ENCODE measurements at regions not wholly inside any gene's neighbourhood (a gene's known extent, or its start where the extent isn't known, plus 50 kb on each side); places are given as distances from the start of the nearest gene placed in this dataset.

DNA sequence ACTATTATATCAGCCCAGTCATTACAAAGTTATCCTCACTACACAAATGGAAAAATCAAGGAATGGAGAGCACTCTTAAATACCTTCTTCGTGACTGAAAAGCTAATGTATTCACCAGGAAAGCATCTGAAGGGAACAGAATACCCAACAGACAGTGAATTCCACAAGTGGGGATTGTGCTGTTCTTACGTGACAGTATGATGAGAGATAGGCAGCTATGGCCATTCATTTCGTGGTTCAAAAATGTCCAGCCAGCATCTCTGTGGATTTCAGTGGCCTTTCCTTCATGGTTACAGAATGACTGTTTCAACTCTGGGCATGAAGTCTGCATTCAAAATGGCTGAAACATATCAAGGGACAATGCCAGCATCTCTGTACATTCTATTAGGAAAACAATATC lies 323.8 kb downstream of the PRELID2 start:
- DNase-seq (ENCODE audit: low spot score), result no peak
- Histone ChIP-seq H3K9me2 (ENCODE audit: insufficient read depth) (peaks cover 8% of the 10 kb centered on the region; the same call in 1 of the 2 replicates), H3K79me2 (replicated peaks; ENCODE audit: insufficient read depth) (no peaks in the 10 kb centered on the region), H2AFZ (no peak overlapping the region), H3K4me1 (ENCODE audit: insufficient read depth) (no peaks in the 10 kb centered on the region), H3K27me3 (ENCODE audit: insufficient read depth) (no peaks in the 10 kb centered on the region), H3K27ac (ENCODE audit: low read depth) (no peak overlapping the region), H3K4me3 (no peak overlapping the region), H3F3A (replicated peaks; ENCODE audit: low read depth) (no peaks in the 10 kb centered on the region), H4K20me1 (replicated peaks; ENCODE audit: insufficient read depth) (no peaks in the 10 kb centered on the region), H3K4me2 (no peak overlapping the region), H3K36me3 (ENCODE audit: insufficient read depth) (no peaks in the 10 kb centered on the region)
- Mint-ChIP-seq H3K27me3 (ENCODE audit: insufficient read depth, low read depth, poor library complexity) (peaks cover 3% of the 10 kb centered on the region), H3K4me1 (0 out of 3 replicates have a peak, but pooled peaks cover 3% of the 10 kb centered on the region), H3K27ac (no peak overlapping the region), H3K36me3 (ENCODE audit: low read depth) (no peaks in the 10 kb centered on the region), H3K9me3 (no peaks in the 10 kb centered on the region; the same call in 1 of the 3 replicates), H3K4me3 (no peak overlapping the region)
- no peak for ATAC-seq
- TF ChIP-seq POLR2AphosphoS5 (IDR thresholded peaks at IDR 0.05; ENCODE audit: low read depth) (no peak), STAT1 (IDR thresholded peaks at IDR 0.05; ENCODE audit: unreplicated experiment) (no peak), NANOG (IDR thresholded peaks at IDR 0.05; ENCODE audit: borderline replicate concordance) (no peak), ZNF331 (CRISPR knock-in tag; IDR thresholded peaks at IDR 0.05; ENCODE audit: low read depth) (no peak), JUNB (IDR thresholded peaks at IDR 0.05; ENCODE audit: unreplicated experiment) (no peak), ZNF114 (CRISPR knock-in tag; IDR thresholded peaks at IDR 0.05) (no peak), EZH2phosphoT487 (IDR thresholded peaks at IDR 0.05; ENCODE audit: unreplicated experiment) (no peak), EZH2 (IDR thresholded peaks at IDR 0.05; ENCODE audit: low read depth, unreplicated experiment) (no peak), CREB1 (CRISPR knock-in tag; IDR thresholded peaks at IDR 0.05; ENCODE audit: low read depth) (no peak)
- TF ChIP-seq, protein P1, sequence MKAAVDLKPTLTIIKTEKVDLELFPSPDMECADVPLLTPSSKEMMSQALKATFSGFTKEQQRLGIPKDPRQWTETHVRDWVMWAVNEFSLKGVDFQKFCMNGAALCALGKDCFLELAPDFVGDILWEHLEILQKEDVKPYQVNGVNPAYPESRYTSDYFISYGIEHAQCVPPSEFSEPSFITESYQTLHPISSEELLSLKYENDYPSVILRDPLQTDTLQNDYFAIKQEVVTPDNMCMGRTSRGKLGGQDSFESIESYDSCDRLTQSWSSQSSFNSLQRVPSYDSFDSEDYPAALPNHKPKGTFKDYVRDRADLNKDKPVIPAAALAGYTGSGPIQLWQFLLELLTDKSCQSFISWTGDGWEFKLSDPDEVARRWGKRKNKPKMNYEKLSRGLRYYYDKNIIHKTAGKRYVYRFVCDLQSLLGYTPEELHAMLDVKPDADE (IDR thresholded peaks at IDR 0.05), result no peak
- TF ChIP-seq, protein P2, sequence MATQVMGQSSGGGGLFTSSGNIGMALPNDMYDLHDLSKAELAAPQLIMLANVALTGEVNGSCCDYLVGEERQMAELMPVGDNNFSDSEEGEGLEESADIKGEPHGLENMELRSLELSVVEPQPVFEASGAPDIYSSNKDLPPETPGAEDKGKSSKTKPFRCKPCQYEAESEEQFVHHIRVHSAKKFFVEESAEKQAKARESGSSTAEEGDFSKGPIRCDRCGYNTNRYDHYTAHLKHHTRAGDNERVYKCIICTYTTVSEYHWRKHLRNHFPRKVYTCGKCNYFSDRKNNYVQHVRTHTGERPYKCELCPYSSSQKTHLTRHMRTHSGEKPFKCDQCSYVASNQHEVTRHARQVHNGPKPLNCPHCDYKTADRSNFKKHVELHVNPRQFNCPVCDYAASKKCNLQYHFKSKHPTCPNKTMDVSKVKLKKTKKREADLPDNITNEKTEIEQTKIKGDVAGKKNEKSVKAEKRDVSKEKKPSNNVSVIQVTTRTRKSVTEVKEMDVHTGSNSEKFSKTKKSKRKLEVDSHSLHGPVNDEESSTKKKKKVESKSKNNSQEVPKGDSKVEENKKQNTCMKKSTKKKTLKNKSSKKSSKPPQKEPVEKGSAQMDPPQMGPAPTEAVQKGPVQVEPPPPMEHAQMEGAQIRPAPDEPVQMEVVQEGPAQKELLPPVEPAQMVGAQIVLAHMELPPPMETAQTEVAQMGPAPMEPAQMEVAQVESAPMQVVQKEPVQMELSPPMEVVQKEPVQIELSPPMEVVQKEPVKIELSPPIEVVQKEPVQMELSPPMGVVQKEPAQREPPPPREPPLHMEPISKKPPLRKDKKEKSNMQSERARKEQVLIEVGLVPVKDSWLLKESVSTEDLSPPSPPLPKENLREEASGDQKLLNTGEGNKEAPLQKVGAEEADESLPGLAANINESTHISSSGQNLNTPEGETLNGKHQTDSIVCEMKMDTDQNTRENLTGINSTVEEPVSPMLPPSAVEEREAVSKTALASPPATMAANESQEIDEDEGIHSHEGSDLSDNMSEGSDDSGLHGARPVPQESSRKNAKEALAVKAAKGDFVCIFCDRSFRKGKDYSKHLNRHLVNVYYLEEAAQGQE (IDR thresholded peaks at IDR 0.05; ENCODE audit: unreplicated experiment), result no peak
- TF ChIP-seq, protein P3, sequence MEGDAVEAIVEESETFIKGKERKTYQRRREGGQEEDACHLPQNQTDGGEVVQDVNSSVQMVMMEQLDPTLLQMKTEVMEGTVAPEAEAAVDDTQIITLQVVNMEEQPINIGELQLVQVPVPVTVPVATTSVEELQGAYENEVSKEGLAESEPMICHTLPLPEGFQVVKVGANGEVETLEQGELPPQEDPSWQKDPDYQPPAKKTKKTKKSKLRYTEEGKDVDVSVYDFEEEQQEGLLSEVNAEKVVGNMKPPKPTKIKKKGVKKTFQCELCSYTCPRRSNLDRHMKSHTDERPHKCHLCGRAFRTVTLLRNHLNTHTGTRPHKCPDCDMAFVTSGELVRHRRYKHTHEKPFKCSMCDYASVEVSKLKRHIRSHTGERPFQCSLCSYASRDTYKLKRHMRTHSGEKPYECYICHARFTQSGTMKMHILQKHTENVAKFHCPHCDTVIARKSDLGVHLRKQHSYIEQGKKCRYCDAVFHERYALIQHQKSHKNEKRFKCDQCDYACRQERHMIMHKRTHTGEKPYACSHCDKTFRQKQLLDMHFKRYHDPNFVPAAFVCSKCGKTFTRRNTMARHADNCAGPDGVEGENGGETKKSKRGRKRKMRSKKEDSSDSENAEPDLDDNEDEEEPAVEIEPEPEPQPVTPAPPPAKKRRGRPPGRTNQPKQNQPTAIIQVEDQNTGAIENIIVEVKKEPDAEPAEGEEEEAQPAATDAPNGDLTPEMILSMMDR (conservative IDR thresholded peaks at IDR 0.05; ENCODE audit: low read depth in 2 of 2), result no peak
- TF ChIP-seq, protein P4, sequence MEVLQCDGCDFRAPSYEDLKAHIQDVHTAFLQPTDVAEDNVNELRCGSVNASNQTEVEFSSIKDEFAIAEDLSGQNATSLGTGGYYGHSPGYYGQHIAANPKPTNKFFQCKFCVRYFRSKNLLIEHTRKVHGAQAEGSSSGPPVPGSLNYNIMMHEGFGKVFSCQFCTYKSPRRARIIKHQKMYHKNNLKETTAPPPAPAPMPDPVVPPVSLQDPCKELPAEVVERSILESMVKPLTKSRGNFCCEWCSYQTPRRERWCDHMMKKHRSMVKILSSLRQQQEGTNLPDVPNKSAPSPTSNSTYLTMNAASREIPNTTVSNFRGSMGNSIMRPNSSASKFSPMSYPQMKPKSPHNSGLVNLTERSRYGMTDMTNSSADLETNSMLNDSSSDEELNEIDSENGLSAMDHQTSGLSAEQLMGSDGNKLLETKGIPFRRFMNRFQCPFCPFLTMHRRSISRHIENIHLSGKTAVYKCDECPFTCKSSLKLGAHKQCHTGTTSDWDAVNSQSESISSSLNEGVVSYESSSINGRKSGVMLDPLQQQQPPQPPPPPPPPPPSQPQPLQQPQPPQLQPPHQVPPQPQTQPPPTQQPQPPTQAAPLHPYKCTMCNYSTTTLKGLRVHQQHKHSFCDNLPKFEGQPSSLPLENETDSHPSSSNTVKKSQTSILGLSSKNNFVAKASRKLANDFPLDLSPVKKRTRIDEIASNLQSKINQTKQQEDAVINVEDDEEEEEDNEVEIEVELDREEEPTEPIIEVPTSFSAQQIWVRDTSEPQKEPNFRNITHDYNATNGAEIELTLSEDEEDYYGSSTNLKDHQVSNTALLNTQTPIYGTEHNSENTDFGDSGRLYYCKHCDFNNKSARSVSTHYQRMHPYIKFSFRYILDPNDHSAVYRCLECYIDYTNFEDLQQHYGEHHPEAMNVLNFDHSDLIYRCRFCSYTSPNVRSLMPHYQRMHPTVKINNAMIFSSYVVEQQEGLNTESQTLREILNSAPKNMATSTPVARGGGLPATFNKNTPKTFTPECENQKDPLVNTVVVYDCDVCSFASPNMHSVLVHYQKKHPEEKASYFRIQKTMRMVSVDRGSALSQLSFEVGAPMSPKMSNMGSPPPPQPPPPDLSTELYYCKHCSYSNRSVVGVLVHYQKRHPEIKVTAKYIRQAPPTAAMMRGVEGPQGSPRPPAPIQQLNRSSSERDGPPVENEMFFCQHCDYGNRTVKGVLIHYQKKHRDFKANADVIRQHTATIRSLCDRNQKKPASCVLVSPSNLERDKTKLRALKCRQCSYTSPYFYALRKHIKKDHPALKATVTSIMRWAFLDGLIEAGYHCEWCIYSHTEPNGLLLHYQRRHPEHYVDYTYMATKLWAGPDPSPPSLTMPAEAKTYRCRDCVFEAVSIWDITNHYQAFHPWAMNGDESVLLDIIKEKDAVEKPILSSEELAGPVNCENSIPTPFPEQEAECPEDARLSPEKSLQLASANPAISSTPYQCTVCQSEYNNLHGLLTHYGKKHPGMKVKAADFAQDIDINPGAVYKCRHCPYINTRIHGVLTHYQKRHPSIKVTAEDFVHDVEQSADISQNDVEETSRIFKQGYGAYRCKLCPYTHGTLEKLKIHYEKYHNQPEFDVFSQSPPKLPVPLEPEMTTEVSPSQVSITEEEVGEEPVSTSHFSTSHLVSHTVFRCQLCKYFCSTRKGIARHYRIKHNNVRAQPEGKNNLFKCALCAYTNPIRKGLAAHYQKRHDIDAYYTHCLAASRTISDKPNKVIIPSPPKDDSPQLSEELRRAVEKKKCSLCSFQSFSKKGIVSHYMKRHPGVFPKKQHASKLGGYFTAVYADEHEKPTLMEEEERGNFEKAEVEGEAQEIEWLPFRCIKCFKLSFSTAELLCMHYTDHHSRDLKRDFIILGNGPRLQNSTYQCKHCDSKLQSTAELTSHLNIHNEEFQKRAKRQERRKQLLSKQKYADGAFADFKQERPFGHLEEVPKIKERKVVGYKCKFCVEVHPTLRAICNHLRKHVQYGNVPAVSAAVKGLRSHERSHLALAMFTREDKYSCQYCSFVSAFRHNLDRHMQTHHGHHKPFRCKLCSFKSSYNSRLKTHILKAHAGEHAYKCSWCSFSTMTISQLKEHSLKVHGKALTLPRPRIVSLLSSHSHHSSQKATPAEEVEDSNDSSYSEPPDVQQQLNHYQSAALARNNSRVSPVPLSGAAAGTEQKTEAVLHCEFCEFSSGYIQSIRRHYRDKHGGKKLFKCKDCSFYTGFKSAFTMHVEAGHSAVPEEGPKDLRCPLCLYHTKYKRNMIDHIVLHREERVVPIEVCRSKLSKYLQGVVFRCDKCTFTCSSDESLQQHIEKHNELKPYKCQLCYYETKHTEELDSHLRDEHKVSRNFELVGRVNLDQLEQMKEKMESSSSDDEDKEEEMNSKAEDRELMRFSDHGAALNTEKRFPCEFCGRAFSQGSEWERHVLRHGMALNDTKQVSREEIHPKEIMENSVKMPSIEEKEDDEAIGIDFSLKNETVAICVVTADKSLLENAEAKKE (CRISPR knock-in tag; IDR thresholded peaks at IDR 0.05), result no peak

Data from GM23338 (cell line).